Glomerular visceral epithelial cell (primary cell): ENCODE measurements at regions not wholly inside any gene's neighbourhood (a gene's known extent, or its start where the extent isn't known, plus 50 kb on each side); places are given as distances from the start of the nearest gene placed in this dataset.

Experiments used
- DNase-seq: peaks from one replicate; pipeline ENCODE4 v3.0.0-alpha.2; 2016; ENCODE audit errors: extremely low spot score

DNA sequence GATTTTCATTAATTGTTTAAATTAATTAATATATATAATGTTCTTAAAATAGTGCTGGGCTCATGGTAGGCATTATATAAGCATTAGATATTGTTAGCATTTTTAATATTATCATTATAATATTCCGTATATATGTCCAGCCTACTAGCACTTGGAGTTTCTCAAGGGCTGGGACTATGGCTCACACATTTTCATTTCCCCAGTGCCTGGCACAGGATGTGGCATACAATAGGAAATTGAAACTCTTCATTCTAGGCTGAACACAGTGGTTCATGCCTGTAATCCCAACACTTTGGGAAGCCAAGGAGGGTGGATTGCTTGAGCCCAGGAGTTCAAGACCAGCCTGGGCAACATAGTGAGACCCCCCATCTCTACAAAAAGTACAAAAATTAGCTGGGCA is 170.4 kb downstream of the RSL24D1 start:
- DNase-seq = no peak

GRCh38 chr15:55017635-55018034 is 179.1 kb downstream of the RSL24D1 start:
- no peak for DNase-seq

- no peak for DNase-seq
These were observed 180.5 kb downstream of the RSL24D1 start for GRCh38 chr15:55016225-55016624.

GRCh38 chr15:55015093-55015445 is 181.7 kb downstream of the RSL24D1 start:
- no peak for DNase-seq

DNA sequence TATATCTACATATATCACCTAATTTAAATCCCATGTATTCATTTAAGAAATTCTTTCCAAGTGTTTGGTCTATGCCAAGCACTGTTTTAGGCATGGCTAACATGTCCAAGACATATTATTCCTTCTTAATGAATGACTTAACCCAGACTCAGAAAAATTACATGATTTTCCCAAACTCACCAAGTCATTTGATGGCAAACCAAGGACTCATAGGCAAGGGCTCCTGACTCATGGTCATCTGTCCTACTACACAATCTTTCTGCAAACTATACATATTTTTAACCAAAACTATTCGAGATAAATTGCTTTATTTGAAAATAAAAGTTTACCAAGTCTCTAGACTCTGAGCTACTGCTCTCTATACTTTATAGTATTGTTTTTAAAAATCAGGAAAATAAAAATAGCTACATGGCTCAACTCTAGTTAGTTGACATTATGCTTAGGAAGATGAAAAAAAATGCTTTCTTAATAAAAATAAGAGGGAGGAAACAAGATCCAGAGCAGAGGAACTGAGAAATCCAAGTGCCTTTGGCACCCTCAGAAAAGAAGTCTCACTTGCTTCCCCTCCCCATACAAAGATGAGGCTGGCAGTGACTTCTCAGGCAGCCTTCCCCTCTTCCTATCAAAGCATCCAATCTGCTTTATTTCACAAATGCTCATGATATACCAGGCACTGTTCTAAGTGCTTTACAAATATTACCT is 182.2 kb downstream of the RSL24D1 start:
- no peak for DNase-seq

DNA sequence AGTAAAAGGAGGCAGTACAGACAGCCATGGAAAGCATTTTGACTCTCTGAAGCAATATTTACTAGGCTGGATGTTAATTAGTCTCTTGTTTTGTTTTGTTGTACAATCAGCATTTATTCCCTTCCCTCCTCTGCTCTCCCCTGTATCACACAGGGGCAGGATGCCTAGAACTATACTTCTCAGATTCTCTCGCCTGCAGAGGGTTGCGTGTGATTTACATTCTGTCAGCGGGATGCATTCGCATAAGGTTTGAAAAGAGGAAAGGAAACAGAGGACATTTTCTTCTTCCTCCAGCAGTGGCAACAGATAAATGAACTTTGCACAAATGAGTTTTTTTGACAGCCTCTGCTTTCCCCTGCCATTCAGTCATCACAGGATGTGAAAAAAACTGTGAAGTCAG is 188.3 kb downstream of the RSL24D1 start:
- no peak for DNase-seq

GRCh38 chr15:55007561-55007960 is 189.2 kb downstream of the RSL24D1 start:
- DNase-seq = no peak

- no peak for DNase-seq
These were observed 191.1 kb downstream of the RSL24D1 start for GRCh38 chr15:55005679-55006078.

DNA sequence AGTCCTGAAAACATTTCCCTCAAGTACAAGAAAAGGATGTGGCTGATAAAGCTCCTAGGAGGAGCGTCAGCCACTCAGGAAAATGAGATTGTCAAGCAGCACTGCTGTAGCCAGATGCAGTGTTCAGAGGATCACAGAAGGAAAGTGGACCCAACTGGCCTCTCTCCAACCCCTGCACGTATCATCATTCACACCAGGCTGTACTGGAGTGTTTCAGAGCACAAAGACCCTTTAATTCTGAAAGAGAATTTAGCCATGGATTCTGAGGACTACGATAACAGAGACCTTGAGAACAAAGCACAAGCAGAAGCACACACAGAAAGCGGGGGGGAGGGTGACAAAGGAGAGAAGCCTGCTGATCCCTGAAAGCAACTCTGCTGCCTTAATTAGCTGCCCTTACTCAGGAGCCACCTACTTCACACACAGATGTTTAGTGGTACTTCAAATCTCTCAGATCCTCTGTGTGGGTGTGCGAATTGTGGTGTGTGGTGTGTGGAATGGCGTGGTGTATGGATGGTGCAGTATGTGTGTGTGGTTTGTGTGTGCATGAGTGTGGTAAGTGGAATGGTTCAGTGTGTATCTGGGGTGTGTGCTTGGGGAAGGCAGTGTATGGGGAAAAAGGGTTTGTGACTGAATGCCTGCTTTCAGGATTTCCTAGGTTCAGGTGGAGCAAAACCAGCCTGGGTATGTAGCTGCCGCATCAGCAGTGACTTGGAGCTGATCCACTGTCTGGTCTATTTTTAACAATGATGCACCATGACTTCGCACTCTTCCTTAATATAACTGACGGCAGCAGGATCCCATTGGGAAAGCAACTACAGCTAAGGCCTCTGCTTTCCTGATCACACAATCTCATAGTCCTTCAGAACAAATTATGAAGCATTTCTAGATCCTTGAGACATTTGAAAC is 192.5 kb downstream of the RSL24D1 start:
- no peak for DNase-seq

GRCh38 chr15:54998661-54999060 is 198.1 kb downstream of the RSL24D1 start:
- no peak for DNase-seq

DNA sequence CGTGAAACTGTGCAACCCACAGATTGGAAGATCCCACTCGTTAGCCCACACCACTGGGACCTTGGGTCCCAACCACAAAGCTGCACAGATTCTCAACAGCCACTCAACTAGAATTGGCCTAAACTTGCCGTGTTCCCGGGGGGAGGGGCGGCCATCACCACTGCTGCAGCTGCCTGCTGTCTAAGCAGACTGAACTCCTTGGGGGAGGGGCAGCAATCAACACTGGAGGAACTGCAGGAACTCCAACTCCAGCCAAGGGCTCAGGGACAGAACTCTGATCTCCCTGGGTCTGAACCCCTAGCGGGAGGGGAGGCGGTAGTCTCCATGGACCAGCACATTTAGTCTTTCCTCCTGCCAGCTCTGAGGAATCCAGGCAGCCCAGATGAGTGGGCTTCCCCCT is 205.9 kb downstream of the RSL24D1 start:
- no peak for DNase-seq

DNA sequence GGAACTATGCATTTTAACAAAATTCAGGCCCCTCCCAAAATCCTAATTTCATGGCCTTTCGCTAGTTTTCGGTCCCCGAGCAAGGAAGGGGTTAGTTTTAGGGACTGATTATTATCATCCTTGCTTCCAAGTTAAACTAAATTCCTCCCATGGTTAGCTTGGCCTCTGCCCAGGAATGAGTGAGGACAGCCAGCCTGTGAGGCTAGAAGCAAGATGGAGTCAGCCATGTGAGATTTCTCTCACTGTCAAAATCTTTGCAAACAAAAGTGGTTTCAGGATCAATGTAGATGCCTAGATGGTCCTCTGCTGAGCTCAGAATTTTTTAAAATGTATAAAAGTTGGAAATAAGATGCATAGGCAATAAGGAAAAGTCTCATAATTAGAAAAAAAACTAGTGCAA is 208.9 kb downstream of the RSL24D1 start:
- DNase-seq = no peak

- DNase-seq = no peak
These were observed 216.8 kb downstream of the RSL24D1 start for GRCh38 chr15:54979964-54980363.

- DNase-seq = no peak
These were observed 234.1 kb downstream of the RSL24D1 start for GRCh38 chr15:54962637-54963036.

- DNase-seq = no peak
These were observed 236.5 kb downstream of the RSL24D1 start for GRCh38 chr15:54960266-54960665.

GRCh38 chr15:54941417-54941816 is 255.3 kb downstream of the RSL24D1 start:
- DNase-seq = no peak

- no peak for DNase-seq
These were observed 279.4 kb downstream of the RSL24D1 start for GRCh38 chr15:54917312-54917711.

DNA sequence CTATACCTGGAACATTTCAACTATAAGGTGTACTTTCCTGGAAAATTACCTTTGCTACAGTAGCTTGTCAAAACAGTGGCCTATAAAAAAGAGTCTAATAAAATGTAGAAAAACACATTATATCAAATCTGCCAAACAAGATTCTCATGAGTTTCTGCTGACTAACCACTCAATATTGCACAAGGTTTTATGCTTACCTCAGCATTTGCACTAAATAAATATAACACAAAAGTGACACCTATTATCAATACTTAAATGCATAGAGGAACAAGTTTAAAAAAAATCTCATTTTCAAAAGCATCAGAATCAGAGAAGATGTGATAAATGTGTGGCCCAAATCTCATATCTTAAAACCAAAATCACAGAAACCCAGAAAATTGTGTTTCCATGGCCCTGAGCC is 281.4 kb downstream of the RSL24D1 start:
- DNase-seq = no peak

GRCh38 chr15:54884312-54884711 is 312.4 kb downstream of the RSL24D1 start:
- no peak for DNase-seq

GRCh38 chr15:54859982-54860381 is 336.8 kb downstream of the RSL24D1 start:
- DNase-seq = no peak

- no peak for DNase-seq
These were observed 342.1 kb downstream of the RSL24D1 start for GRCh38 chr15:54854667-54855066.

- no peak for DNase-seq
These were observed 346.6 kb downstream of the RSL24D1 start for GRCh38 chr15:54850101-54850500.

DNA sequence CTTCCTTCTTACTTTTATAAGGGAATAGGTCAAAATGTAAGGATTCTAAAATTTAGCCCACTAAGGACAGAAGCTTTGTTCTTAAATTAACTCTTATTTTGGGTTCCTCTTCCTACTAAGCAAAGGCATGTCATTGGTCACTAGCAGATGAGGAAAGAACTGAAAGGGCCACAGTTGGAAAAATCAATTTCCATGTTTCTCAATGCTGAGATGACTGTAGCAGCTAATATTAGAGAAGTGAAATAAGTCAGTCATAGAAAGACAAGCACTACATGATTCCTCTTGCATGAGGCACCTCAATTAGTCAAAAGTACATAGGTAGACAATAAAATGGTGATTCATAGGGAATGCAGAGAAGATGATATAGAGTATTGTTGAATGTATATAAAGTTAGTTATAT is 353.7 kb downstream of the RSL24D1 start:
- no peak for DNase-seq
